Keratinocyte (primary cell): ENCODE measurements at regions not wholly inside any gene's neighbourhood (a gene's known extent, or its start where the extent isn't known, plus 50 kb on each side); places are given as distances from the start of the nearest gene placed in this dataset.

Experiments used
- DNase-seq: peaks from one replicate; pipeline ENCODE4 v3.0.0-alpha.2; 2011; ENCODE audit warnings: low read depth, missing footprints, low spot score
- FAIRE-seq: peaks from 2 replicates; lab custom pipeline; 2011; peaks lifted over from hg19 to GRCh38; lab: Jason Lieb, UNC
- H2AFZ ChIP-seq: 2 replicates; pipeline ENCODE4 v1.6.0; 2012; ENCODE audit warnings: low read length, control low read depth, inconsistent platforms; ENCODE audit not compliant: control insufficient read depth
- H3K27ac ChIP-seq: 2 replicates; pipeline ENCODE4 v1.5.1; 2011; ENCODE audit warnings: low read length; ENCODE audit not compliant: control insufficient read depth, insufficient read depth
- H3K27me3 ChIP-seq: 3 replicates; pipeline ENCODE4 v1.6.0; 2011; ENCODE audit warnings: low read length; ENCODE audit not compliant: control insufficient read depth, insufficient read depth; ENCODE audit errors: extremely low read depth
- H3K36me3 ChIP-seq, 2 experiments: 2 replicates in 1 of 2; 3 replicates in 1 of 2; pipeline ENCODE4 v1.5.1; 2011; ENCODE audit warnings: low read length in 2 of 2, mild to moderate bottlenecking in 1 of 2; ENCODE audit not compliant: control insufficient read depth in 2 of 2, insufficient read depth in 2 of 2; ENCODE audit errors: extremely low read depth in 1 of 2
- H3K4me1 ChIP-seq: 3 replicates; pipeline ENCODE4 v1.5.1; 2011; ENCODE audit warnings: low read length; ENCODE audit not compliant: control insufficient read depth, insufficient read depth; ENCODE audit errors: extremely low read depth
- H3K4me2 ChIP-seq: 3 replicates; pipeline ENCODE4 v1.6.0; 2011; ENCODE audit warnings: low read depth, low read length; ENCODE audit not compliant: control insufficient read depth, insufficient read depth; ENCODE audit errors: extremely low read depth
- H3K4me3 ChIP-seq, 3 experiments: fragments of 200-600 bp in 1 of 3; sonication (generic) in 1 of 3; 2 replicates in 2 of 3; 3 replicates in 1 of 3; pipeline ENCODE4 v1.5.1; 2011 to 2016; ENCODE audit warnings: low read length in 3 of 3, mild to moderate bottlenecking in 3 of 3, control low read depth in 2 of 3, inconsistent platforms in 1 of 3, low read depth in 1 of 3, mixed read lengths in 1 of 3, mixed run types in 1 of 3, moderate library complexity in 1 of 3; ENCODE audit not compliant: control insufficient read depth in 2 of 3, insufficient read depth in 2 of 3; ENCODE audit errors: extremely low read depth in 1 of 3
- H3K79me2 ChIP-seq: 2 replicates; pipeline ENCODE4 v1.6.0; 2012; ENCODE audit warnings: low read length; ENCODE audit not compliant: control insufficient read depth, insufficient read depth
- H3K9ac ChIP-seq: 3 replicates; pipeline ENCODE4 v1.6.0; 2011; ENCODE audit warnings: low read length; ENCODE audit not compliant: control insufficient read depth, insufficient read depth; ENCODE audit errors: extremely low read depth
- H3K9me1 ChIP-seq: 3 replicates; pipeline ENCODE4 v1.6.0; 2011; ENCODE audit warnings: low read length; ENCODE audit not compliant: control insufficient read depth, insufficient read depth; ENCODE audit errors: extremely low read depth
- H3K9me3 ChIP-seq: 2 replicates; pipeline ENCODE4 v1.5.1; 2012; ENCODE audit warnings: low read depth, low read length; ENCODE audit not compliant: control insufficient read depth
- H4K20me1 ChIP-seq: 3 replicates; pipeline ENCODE4 v1.6.0; 2011; ENCODE audit warnings: low read length; ENCODE audit not compliant: control insufficient read depth, insufficient read depth; ENCODE audit errors: extremely low read depth
- CTCF ChIP-seq, 3 experiments: IDR thresholded peaks in 1 of 3; conservative IDR thresholded peaks in 1 of 3; optimal IDR thresholded peaks in 1 of 3; 2 replicates in 2 of 3; 3 replicates in 1 of 3; pipeline versions ENCODE3 to v1.5.1; 2011; ENCODE audit warnings: low read length in 3 of 3, mild to moderate bottlenecking in 3 of 3, moderate library complexity in 2 of 3, control low read depth in 1 of 3, inconsistent platforms in 1 of 3; ENCODE audit not compliant: insufficient read depth in 2 of 3; ENCODE audit errors: extremely low read depth in 1 of 3
- EZH2 ChIP-seq: IDR thresholded peaks from one replicate; pipeline ENCODE4 v1.6.1; 2012; ENCODE audit warnings: inconsistent platforms, mild to moderate bottlenecking, low read length, moderate library complexity
- dilution Hi-C: fragments of 300-500 bp; cut with MboI; formaldehyde crosslinking; loops from one replicate; pipeline ENCODE4 v1.7.0; 2020; ENCODE audit warnings: low sequenced_read_pairs; ENCODE audit not compliant: extremely low pct_ligation_motif_present

- Histone ChIP-seq H3K4me2 (no peak overlapping the region), H3K9me1 (no peaks in the 10 kb centered on the region), H3K27ac (no peak overlapping the region), H3K9ac (no peak overlapping the region), H3K4me3 (no peak overlapping the region), H2AFZ (no peak overlapping the region), H3K36me3 (no peaks in the 10 kb centered on the region), H3K79me2 (no peaks in the 10 kb centered on the region), H3K9me3 (no peaks in the 10 kb centered on the region), H3K27me3 (no peaks in the 10 kb centered on the region), H4K20me1 (no peaks in the 10 kb centered on the region), H3K4me1 (no peaks in the 10 kb centered on the region)
- TF ChIP-seq CTCF (optimal IDR thresholded peaks at IDR 0.05 in 1 of 3, IDR thresholded peaks at IDR 0.05 in 1 of 3, conservative IDR thresholded peaks at IDR 0.05 in 1 of 3; ENCODE audit: extremely low read depth in 1 of 3, insufficient read depth in 2 of 3, low read length in 3 of 3) (no peak), EZH2 (no peak)
- FAIRE-seq (no peak), DNase-seq (no peak)
- dilution Hi-C loops, result no loop called here
Observed at GRCh38 chr2:192333642-192334041, 138.9 kb upstream of the TMEFF2 start.

GRCh38 chr2:192328297-192328696 lies 133.6 kb upstream of the TMEFF2 start:
- no peaks in the 10 kb centered on the region for H3K4me1 ChIP-seq
- TF ChIP-seq EZH2, result no peak
- no peak for TF ChIP-seq CTCF (optimal IDR thresholded peaks at IDR 0.05 in 1 of 3, IDR thresholded peaks at IDR 0.05 in 1 of 3, conservative IDR thresholded peaks at IDR 0.05 in 1 of 3; ENCODE audit: extremely low read depth in 1 of 3, insufficient read depth in 2 of 3, low read length in 3 of 3)
- H3K27ac ChIP-seq, result no peak overlapping the region
- no peaks in the 10 kb centered on the region for H3K9me1 ChIP-seq
- no peaks in the 10 kb centered on the region for H3K36me3 ChIP-seq
- H3K4me2 ChIP-seq, result no peak overlapping the region
- no peaks in the 10 kb centered on the region for H4K20me1 ChIP-seq
- DNase-seq (no peak), FAIRE-seq (no peak)
- no peaks in the 10 kb centered on the region for H3K79me2 ChIP-seq
- H3K4me3 ChIP-seq, result no peak overlapping the region
- no peaks in the 10 kb centered on the region for H3K27me3 ChIP-seq
- H3K9me3 ChIP-seq, result no peaks in the 10 kb centered on the region
- dilution Hi-C loops, result no loop called here
- no peak overlapping the region for H3K9ac ChIP-seq
- H2AFZ ChIP-seq, result no peak overlapping the region
